Spleen (tissue), 7 donors: ENCODE measurements at regions not wholly inside any gene's neighbourhood (a gene's known extent, or its start where the extent isn't known, plus 50 kb on each side); places are given as distances from the start of the nearest gene placed in this dataset.

Experiments
- POLR2A ChIP-seq, 3 donors: fragments of 450-650 bp; IDR thresholded peaks; one replicate each; pipeline ENCODE4 v1.5.1; 2017; ENCODE audit warnings: antibody characterized with exemption in 3 of 3, mild to moderate bottlenecking in 1 of 3
- POLR2AphosphoS5 ChIP-seq, 3 donors: sonication (generic); formaldehyde crosslinking; IDR thresholded peaks; one replicate each; pipeline ENCODE4 v1.5.1; 2017; ENCODE audit warnings: antibody characterized with exemption in 3 of 3
- TF ChIP-seq, protein P1 (sequence below), 11 experiments: fragments of 200-600 bp in 7 of 11; fragments of 450-650 bp in 4 of 11; sonication (generic) in 4 of 11; IDR thresholded peaks in 8 of 11; conservative IDR thresholded peaks in 3 of 11; 1 replicate in 7 of 11; 2 replicates in 4 of 11; pipeline versions ENCODE4 v1.4.0 to v1.8.0; 2016 to 2021; ENCODE audit warnings: antibody characterized with exemption in 11 of 11, inconsistent platforms in 4 of 11, mild to moderate bottlenecking in 1 of 11
- donor health status: DM: no; HTN: no; CAD: no; lungs with moderate emphysema.
- donor health status: DM: no; HTN: no; CAD: no.
- donor health status: DM: no; HTN: no; CAD: no.

DNA sequence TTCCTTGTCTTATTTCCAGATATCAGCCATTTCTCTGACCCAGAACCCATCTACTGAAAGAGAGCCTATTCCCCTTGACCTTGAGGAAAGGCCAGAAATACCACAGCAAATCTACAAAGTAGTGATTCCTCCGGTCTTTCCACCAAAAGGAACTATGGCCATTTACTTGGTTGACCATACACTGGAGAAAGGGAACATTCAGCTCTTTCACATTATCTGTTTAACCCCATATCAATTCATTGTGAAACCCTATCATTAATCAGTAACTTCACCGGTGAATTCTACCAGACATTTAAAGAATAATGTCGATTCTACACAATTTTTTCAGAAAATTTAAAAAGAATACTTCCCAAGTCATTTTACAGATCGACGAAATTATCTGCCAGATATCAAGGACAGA is 265.7 kb upstream of the CLEC14A start:
- TF ChIP-seq POLR2A (IDR thresholded peaks at IDR 0.05) (no peak), POLR2AphosphoS5 (IDR thresholded peaks at IDR 0.05) (no peak)
- TF ChIP-seq, protein P1, sequence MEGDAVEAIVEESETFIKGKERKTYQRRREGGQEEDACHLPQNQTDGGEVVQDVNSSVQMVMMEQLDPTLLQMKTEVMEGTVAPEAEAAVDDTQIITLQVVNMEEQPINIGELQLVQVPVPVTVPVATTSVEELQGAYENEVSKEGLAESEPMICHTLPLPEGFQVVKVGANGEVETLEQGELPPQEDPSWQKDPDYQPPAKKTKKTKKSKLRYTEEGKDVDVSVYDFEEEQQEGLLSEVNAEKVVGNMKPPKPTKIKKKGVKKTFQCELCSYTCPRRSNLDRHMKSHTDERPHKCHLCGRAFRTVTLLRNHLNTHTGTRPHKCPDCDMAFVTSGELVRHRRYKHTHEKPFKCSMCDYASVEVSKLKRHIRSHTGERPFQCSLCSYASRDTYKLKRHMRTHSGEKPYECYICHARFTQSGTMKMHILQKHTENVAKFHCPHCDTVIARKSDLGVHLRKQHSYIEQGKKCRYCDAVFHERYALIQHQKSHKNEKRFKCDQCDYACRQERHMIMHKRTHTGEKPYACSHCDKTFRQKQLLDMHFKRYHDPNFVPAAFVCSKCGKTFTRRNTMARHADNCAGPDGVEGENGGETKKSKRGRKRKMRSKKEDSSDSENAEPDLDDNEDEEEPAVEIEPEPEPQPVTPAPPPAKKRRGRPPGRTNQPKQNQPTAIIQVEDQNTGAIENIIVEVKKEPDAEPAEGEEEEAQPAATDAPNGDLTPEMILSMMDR (IDR thresholded peaks at IDR 0.05 in 8 of 11, conservative IDR thresholded peaks at IDR 0.05 in 3 of 11): no peak
